Neural cell (in vitro differentiated cells): ENCODE measurements at regions not wholly inside any gene's neighbourhood (a gene's known extent, or its start where the extent isn't known, plus 50 kb on each side); places are given as distances from the start of the nearest gene placed in this dataset.

Source experiments
- H2AFZ ChIP-seq: fragments of 200-600, 300-800 bp; sonication (generic), shearing (Covaris generic); 2 replicates; pipeline ENCODE4 v1.6.0; 2014; ENCODE audit warnings: low read depth, mild to moderate bottlenecking, antibody characterized with exemption, low read length, moderate library complexity
- H3F3A ChIP-seq: fragments of 200-600 bp; shearing (Covaris generic); 2 replicates; pipeline ENCODE4 v1.6.1; 2016; ENCODE audit warnings: mild to moderate bottlenecking, moderate library complexity, mixed read lengths, antibody characterized with exemption, low read length; ENCODE audit not compliant: insufficient read depth, poor library complexity, severe bottlenecking
- H3K27ac ChIP-seq: fragments of 200-600, 300-800 bp; sonication (generic), shearing (Covaris generic); 2 replicates; pipeline ENCODE4 v1.5.1; 2014; ENCODE audit warnings: mild to moderate bottlenecking, low read length, moderate library complexity
- H3K27me3 ChIP-seq: fragments of 300-800, 200-600 bp; sonication (generic), shearing (Covaris generic); 2 replicates; pipeline ENCODE4 v1.6.0; 2014; ENCODE audit warnings: mild to moderate bottlenecking, low read depth, low read length, moderate library complexity; ENCODE audit not compliant: insufficient read depth
- H3K36me3 ChIP-seq: fragments of 300-800, 200-600 bp; sonication (generic), shearing (Covaris generic); 2 replicates; pipeline ENCODE4 v1.5.1; 2014; ENCODE audit warnings: mild to moderate bottlenecking, antibody characterized with exemption, low read length, moderate library complexity; ENCODE audit not compliant: insufficient read depth
- H3K4me2 ChIP-seq: fragments of 300-800, 200-600 bp; sonication (generic), shearing (Covaris generic); 2 replicates; pipeline ENCODE4 v1.6.0; 2014; ENCODE audit warnings: mild to moderate bottlenecking, low read length
- H3K4me3 ChIP-seq: fragments of 300-800, 200-600 bp; sonication (generic), shearing (Covaris generic); 2 replicates; pipeline ENCODE4 v1.5.1; 2014; ENCODE audit warnings: mild to moderate bottlenecking, low read length, moderate library complexity
- H3K79me2 ChIP-seq: fragments of 200-600 bp; shearing (Covaris generic); replicated peaks from 2 replicates; pipeline ENCODE4 v1.6.0; 2014; ENCODE audit warnings: mild to moderate bottlenecking, low read length, moderate library complexity; ENCODE audit not compliant: insufficient read depth
- H3K9ac ChIP-seq: fragments of 300-800, 200-600 bp; sonication (generic), shearing (Covaris generic); 2 replicates; pipeline ENCODE4 v1.6.1; 2016; ENCODE audit warnings: mild to moderate bottlenecking, low read length, mixed read lengths
- H3K9me2 ChIP-seq: fragments of 200-600 bp; shearing (Covaris generic); 2 replicates; pipeline ENCODE4 v1.6.1; 2016; ENCODE audit warnings: mild to moderate bottlenecking, low read length, mixed read lengths; ENCODE audit not compliant: insufficient read depth
- H3K9me3 ChIP-seq: fragments of 200-600, 300-800 bp; sonication (generic), shearing (Covaris generic); 2 replicates; pipeline ENCODE4 v1.6.1; 2016; ENCODE audit warnings: mild to moderate bottlenecking, mixed run types, low read length, moderate library complexity, mixed read lengths
- H4K20me1 ChIP-seq: fragments of 200-600 bp; shearing (Covaris generic); 2 replicates; pipeline ENCODE4 v1.6.1; 2016; ENCODE audit warnings: mild to moderate bottlenecking, mixed run types; ENCODE audit not compliant: insufficient read depth
- EP300 ChIP-seq: fragments of 450-650 bp; conservative IDR thresholded peaks from 2 replicates; pipeline ENCODE4 v1.6.1; 2014; ENCODE audit warnings: antibody characterized with exemption, mild to moderate bottlenecking, moderate library complexity; ENCODE audit not compliant: poor library complexity, severe bottlenecking
- EZH2 ChIP-seq: fragments of 200-600, 300-800 bp; shearing (Covaris generic), sonication (generic); IDR thresholded peaks from 2 replicates; pipeline ENCODE4 v1.6.1; 2014; ENCODE audit warnings: antibody characterized with exemption, low read length, borderline replicate concordance, mild to moderate bottlenecking; ENCODE audit not compliant: insufficient read depth, poor library complexity, severe bottlenecking
- MXI1 ChIP-seq: fragments of 450-650 bp; conservative IDR thresholded peaks from 2 replicates; pipeline ENCODE4 v1.6.1; 2014; ENCODE audit warnings: antibody characterized with exemption, mild to moderate bottlenecking; ENCODE audit not compliant: poor library complexity, severe bottlenecking
- POLR2AphosphoS5 ChIP-seq: IDR thresholded peaks from 2 replicates; pipeline ENCODE4 v1.6.1; 2012
- RAD21 ChIP-seq: fragments of 450-650 bp; conservative IDR thresholded peaks from 2 replicates; pipeline ENCODE4 v1.6.1; 2014; ENCODE audit warnings: antibody characterized with exemption, mild to moderate bottlenecking, moderate library complexity
- REST ChIP-seq: IDR thresholded peaks from 2 replicates; pipeline ENCODE4 v1.6.1; 2012; ENCODE audit warnings: borderline replicate concordance
- SMC3 ChIP-seq: fragments of 450-650 bp; conservative IDR thresholded peaks from 2 replicates; pipeline ENCODE4 v1.6.1; 2014; ENCODE audit warnings: antibody characterized with exemption, mild to moderate bottlenecking, moderate library complexity; ENCODE audit not compliant: poor library complexity
- TAF1 ChIP-seq: IDR thresholded peaks from 2 replicates; pipeline ENCODE4 v1.6.1; 2012; ENCODE audit warnings: low read depth
- TF ChIP-seq, protein P1 (sequence below): fragments of 450-650 bp; IDR thresholded peaks from 2 replicates; pipeline ENCODE4 v1.5.1; 2014; ENCODE audit warnings: antibody characterized with exemption, mild to moderate bottlenecking, moderate library complexity; ENCODE audit not compliant: poor library complexity, severe bottlenecking

DNA sequence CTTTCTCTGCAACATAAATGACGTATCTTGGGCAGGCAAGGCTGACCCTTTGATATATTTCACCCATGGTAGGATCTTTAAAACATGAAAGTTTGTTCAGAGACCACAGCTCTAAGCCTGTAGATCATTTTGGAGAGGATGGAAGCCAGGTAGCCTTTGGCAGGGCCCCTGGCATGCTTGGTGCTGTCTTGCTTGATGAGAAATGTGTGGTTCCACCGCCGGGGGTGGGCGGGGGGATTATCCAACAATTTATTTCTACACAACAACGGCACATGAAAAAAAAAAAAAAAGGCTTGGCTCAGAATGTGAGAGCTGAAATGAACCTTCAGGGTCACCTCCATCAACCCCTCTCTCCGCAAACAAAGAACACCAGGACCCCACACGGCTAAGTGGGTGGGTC is 112.9 kb upstream of the MBNL2 start:
- Histone ChIP-seq H3K36me3 (no peaks in the 10 kb centered on the region), H3K9me2 (no peaks in the 10 kb centered on the region), H3K79me2 (no peaks in the 10 kb centered on the region), H3K4me2 (no peak overlapping the region), H3K9me3 (no peaks in the 10 kb centered on the region), H4K20me1 (no peaks in the 10 kb centered on the region), H2AFZ (no peak overlapping the region), H3F3A (no peaks in the 10 kb centered on the region), H3K4me3 (no peak overlapping the region), H3K27me3 (no peaks in the 10 kb centered on the region), H3K27ac (no peak overlapping the region), H3K9ac (no peak overlapping the region)
- TF ChIP-seq RAD21 = no peak
- TF ChIP-seq REST = no peak
- TF ChIP-seq EP300 = no peak
- no peak for TF ChIP-seq TAF1
- TF ChIP-seq, protein P1, sequence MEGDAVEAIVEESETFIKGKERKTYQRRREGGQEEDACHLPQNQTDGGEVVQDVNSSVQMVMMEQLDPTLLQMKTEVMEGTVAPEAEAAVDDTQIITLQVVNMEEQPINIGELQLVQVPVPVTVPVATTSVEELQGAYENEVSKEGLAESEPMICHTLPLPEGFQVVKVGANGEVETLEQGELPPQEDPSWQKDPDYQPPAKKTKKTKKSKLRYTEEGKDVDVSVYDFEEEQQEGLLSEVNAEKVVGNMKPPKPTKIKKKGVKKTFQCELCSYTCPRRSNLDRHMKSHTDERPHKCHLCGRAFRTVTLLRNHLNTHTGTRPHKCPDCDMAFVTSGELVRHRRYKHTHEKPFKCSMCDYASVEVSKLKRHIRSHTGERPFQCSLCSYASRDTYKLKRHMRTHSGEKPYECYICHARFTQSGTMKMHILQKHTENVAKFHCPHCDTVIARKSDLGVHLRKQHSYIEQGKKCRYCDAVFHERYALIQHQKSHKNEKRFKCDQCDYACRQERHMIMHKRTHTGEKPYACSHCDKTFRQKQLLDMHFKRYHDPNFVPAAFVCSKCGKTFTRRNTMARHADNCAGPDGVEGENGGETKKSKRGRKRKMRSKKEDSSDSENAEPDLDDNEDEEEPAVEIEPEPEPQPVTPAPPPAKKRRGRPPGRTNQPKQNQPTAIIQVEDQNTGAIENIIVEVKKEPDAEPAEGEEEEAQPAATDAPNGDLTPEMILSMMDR = no peak
- no peak for TF ChIP-seq EZH2
- no peak for TF ChIP-seq SMC3
- TF ChIP-seq POLR2AphosphoS5 = no peak
- TF ChIP-seq MXI1 = no peak

DNA sequence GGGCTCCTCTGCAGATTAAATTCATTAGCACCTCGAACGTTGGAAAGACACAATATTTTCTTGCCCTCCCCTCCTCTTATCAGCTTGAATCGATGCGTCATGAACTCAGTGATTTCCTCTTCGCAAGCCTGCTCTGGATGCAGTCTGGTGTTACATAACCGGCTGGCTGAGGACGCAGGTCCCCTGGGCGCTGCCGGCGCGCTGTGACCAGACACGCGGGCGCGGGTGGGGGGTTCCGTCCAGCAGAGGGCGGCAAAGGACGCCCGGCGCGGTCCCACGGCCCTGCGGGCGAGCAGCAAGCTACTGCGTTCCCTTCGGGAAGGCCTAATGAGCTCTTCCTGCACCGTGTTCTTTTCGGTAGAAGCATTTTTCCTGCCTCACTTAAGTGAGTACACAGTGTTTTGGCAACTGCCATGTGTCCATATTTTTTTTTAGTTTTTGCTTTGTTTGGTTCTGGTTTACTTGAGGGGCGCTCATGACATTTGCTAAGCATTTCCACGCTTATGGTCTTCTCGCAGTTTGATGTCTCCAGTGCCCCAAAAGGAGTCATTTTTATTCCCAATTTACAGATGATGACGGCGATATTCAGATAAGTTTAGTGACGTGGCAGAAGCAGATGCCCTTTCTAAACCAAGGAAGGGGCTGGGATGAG is 112.2 kb upstream of the MBNL2 start:
- Histone ChIP-seq H3K27ac (no peak overlapping the region), H3F3A (no peaks in the 10 kb centered on the region), H3K27me3 (no peaks in the 10 kb centered on the region), H4K20me1 (no peaks in the 10 kb centered on the region), H2AFZ (no peak overlapping the region), H3K79me2 (no peaks in the 10 kb centered on the region), H3K36me3 (no peaks in the 10 kb centered on the region), H3K4me2 (no peak overlapping the region), H3K9me3 (no peaks in the 10 kb centered on the region), H3K9ac (no peak overlapping the region), H3K4me3 (peak overlapping the region; percentile 36), H3K9me2 (no peaks in the 10 kb centered on the region)
- TF ChIP-seq REST (no peak), TAF1 (no peak), POLR2AphosphoS5 (no peak), EP300 (no peak), RAD21 (peak; percentile 96), MXI1 (no peak), SMC3 (peak; percentile 98), EZH2 (no peak)
- TF ChIP-seq, protein P1 = peak; percentile 93
